Stimulated activated CD8-positive, alpha-beta memory T cell treated with anti-CD3 and anti-CD28 coated beads, Interleukin-15, amount 100 ng/mL, for 24 hours (primary cell): ENCODE measurements at regions not wholly inside any gene's neighbourhood (a gene's known extent, or its start where the extent isn't known, plus 50 kb on each side); places are given as distances from the start of the nearest gene placed in this dataset.
"Not testable (repeated sequence)": the region's sequence is repeated elsewhere in the genome, so short reads cannot be mapped to it uniquely, and the experiment has no call there.

Experiments used
- DNase-seq: peaks from one replicate; pipeline ENCODE4 v3.0.0-alpha.2; 2020; ENCODE audit warnings: low read depth

GRCh38 chr19:31885280-31885853 lies 460.0 kb upstream of the ZNF507 start:
- DNase-seq, result no peak

GRCh38 chr19:31890230-31890629 lies 455.2 kb upstream of the ZNF507 start:
- no peak for DNase-seq

- no peak for DNase-seq
These were observed 453.4 kb upstream of the ZNF507 start for GRCh38 chr19:31892060-31892459.

GRCh38 chr19:31893491-31893890 lies 451.9 kb upstream of the ZNF507 start:
- DNase-seq, result not testable (repeated sequence)

- no peak for DNase-seq
These were observed 451.0 kb upstream of the ZNF507 start for GRCh38 chr19:31894451-31894850.

GRCh38 chr19:31897292-31897691 lies 448.1 kb upstream of the ZNF507 start:
- no peak for DNase-seq

GRCh38 chr19:31900991-31901390 lies 444.4 kb upstream of the ZNF507 start:
- no peak for DNase-seq

GRCh38 chr19:31902821-31903220 lies 442.6 kb upstream of the ZNF507 start:
- no peak for DNase-seq

GRCh38 chr19:31903979-31904378 lies 441.4 kb upstream of the ZNF507 start:
- no peak for DNase-seq

GRCh38 chr19:31906111-31906871 lies 439.1 kb upstream of the ZNF507 start:
- no peak for DNase-seq

GRCh38 chr19:31907661-31908060 lies 437.7 kb upstream of the ZNF507 start:
- DNase-seq, result no peak

- no peak for DNase-seq
These were observed 437.3 kb upstream of the ZNF507 start for GRCh38 chr19:31908080-31908479.

- no peak for DNase-seq
These were observed 436.7 kb upstream of the ZNF507 start for GRCh38 chr19:31908496-31909225.

GRCh38 chr19:31910224-31910623 lies 435.2 kb upstream of the ZNF507 start:
- no peak for DNase-seq

- no peak for DNase-seq
These were observed 433.8 kb upstream of the ZNF507 start for GRCh38 chr19:31911577-31911976.

GRCh38 chr19:31913103-31913661 lies 432.2 kb upstream of the ZNF507 start:
- no peak for DNase-seq

- DNase-seq, result no peak
These were observed 415.0 kb upstream of the ZNF507 start for GRCh38 chr19:31930401-31930800.

GRCh38 chr19:31937983-31938382 lies 407.4 kb upstream of the ZNF507 start:
- no peak for DNase-seq

GRCh38 chr19:31938675-31939074 lies 406.7 kb upstream of the ZNF507 start:
- DNase-seq, result no peak

- DNase-seq, result no peak
These were observed 405.0 kb upstream of the ZNF507 start for GRCh38 chr19:31940396-31940795.

- DNase-seq, result no peak
These were observed 402.2 kb upstream of the ZNF507 start for GRCh38 chr19:31943191-31943661.

- DNase-seq, result no peak
These were observed 401.6 kb upstream of the ZNF507 start for GRCh38 chr19:31943778-31944177.

GRCh38 chr19:31944326-31944725 lies 401.1 kb upstream of the ZNF507 start:
- DNase-seq, result no peak
